ENCODE measurements at regions not wholly inside any gene's neighbourhood (a gene's known extent, or its start where the extent isn't known, plus 50 kb on each side); places are given as distances from the start of the nearest gene placed in this dataset.

GRCh38 chr6:93104195-93104817, 315.1 kb downstream of the EPHA7 start:
- ChIA-PET CTCF (no interaction called here), POLR2A (no interaction called here)
- H3K27ac Mint-ChIP-seq: no peak overlapping the region
- H3K4me1 Mint-ChIP-seq (ENCODE audit: low read depth): no peaks in the 10 kb centered on the region
- intact Hi-C loops (cut with micrococcal nuclease): no loop called here
- H3K9me3 Mint-ChIP-seq: peaks cover 11% of the 10 kb centered on the region
- no peak for DNase-seq
- ATAC-seq: no peak
- no peaks in the 10 kb centered on the region for H3K36me3 Mint-ChIP-seq (ENCODE audit: low read depth)
- TF ChIP-seq, protein P1, sequence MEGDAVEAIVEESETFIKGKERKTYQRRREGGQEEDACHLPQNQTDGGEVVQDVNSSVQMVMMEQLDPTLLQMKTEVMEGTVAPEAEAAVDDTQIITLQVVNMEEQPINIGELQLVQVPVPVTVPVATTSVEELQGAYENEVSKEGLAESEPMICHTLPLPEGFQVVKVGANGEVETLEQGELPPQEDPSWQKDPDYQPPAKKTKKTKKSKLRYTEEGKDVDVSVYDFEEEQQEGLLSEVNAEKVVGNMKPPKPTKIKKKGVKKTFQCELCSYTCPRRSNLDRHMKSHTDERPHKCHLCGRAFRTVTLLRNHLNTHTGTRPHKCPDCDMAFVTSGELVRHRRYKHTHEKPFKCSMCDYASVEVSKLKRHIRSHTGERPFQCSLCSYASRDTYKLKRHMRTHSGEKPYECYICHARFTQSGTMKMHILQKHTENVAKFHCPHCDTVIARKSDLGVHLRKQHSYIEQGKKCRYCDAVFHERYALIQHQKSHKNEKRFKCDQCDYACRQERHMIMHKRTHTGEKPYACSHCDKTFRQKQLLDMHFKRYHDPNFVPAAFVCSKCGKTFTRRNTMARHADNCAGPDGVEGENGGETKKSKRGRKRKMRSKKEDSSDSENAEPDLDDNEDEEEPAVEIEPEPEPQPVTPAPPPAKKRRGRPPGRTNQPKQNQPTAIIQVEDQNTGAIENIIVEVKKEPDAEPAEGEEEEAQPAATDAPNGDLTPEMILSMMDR (IDR thresholded peaks at IDR 0.05): no peak
- no peak overlapping the region for H3K4me3 Mint-ChIP-seq
- no peaks in the 10 kb centered on the region for H3K27me3 Mint-ChIP-seq

- intact Hi-C loops (cut with micrococcal nuclease): no loop called here
- Mint-ChIP-seq H3K4me1 (ENCODE audit: low read depth) (no peaks in the 10 kb centered on the region), H3K9me3 (peaks cover 2% of the 10 kb centered on the region), H3K36me3 (ENCODE audit: low read depth) (no peaks in the 10 kb centered on the region), H3K27me3 (no peaks in the 10 kb centered on the region), H3K4me3 (no peak overlapping the region), H3K27ac (no peak overlapping the region)
- ATAC-seq (no peak), DNase-seq (no peak)
- ChIA-PET CTCF (no interaction called here), POLR2A (no interaction called here)
- TF ChIP-seq, protein P1 (IDR thresholded peaks at IDR 0.05): no peak
Observed at GRCh38 chr6:93088621-93089501, 330.5 kb downstream of the EPHA7 start.

- intact Hi-C loops (cut with micrococcal nuclease): no loop called here
- DNase-seq (no peak), ATAC-seq (no peak)
Observed at GRCh38 chr6:93087606-93088005, 331.8 kb downstream of the EPHA7 start.

GRCh38 chr6:93086351-93086750, 333.0 kb downstream of the EPHA7 start:
- no peaks in the 10 kb centered on the region for H3K4me1 Mint-ChIP-seq (ENCODE audit: low read depth)
- TF ChIP-seq, protein P1 (IDR thresholded peaks at IDR 0.05): no peak
- ChIA-PET CTCF (no interaction called here), POLR2A (no interaction called here)
- no peak overlapping the region for H3K4me3 Mint-ChIP-seq
- ATAC-seq (no peak), DNase-seq (no peak)
- intact Hi-C loops (cut with micrococcal nuclease): no loop called here
- no peaks in the 10 kb centered on the region for H3K36me3 Mint-ChIP-seq (ENCODE audit: low read depth)
- H3K27me3 Mint-ChIP-seq: no peaks in the 10 kb centered on the region
- no peak overlapping the region for H3K27ac Mint-ChIP-seq
- H3K9me3 Mint-ChIP-seq: peaks cover 2% of the 10 kb centered on the region

More at GRCh38 chr6:93087606-93088005, 331.8 kb downstream of the EPHA7 start:
- POLR2A ChIA-PET: no interaction called here
- TF ChIP-seq, protein P1 (IDR thresholded peaks at IDR 0.05): no peak
- Mint-ChIP-seq H3K4me1 (ENCODE audit: low read depth) (no peaks in the 10 kb centered on the region), H3K27me3 (no peaks in the 10 kb centered on the region), H3K27ac (no peak overlapping the region), H3K9me3 (peaks cover 2% of the 10 kb centered on the region), H3K36me3 (ENCODE audit: low read depth) (no peaks in the 10 kb centered on the region), H3K4me3 (no peak overlapping the region)
- CTCF ChIA-PET: no interaction called here

Measured in activated CD8-positive, alpha-beta T cell treated with anti-CD3 and anti-CD28 coated beads for 36 hours (primary cell).